Left renal pelvis (tissue), 4 donors: ENCODE measurements at regions not wholly inside any gene's neighbourhood (a gene's known extent, or its start where the extent isn't known, plus 50 kb on each side); places are given as distances from the start of the nearest gene placed in this dataset.

ENCODE experiments used
- DNase-seq, 4 donors: peaks; one replicate each; pipeline ENCODE4 v3.0.0-alpha.2; 2013; ENCODE audit warnings: low read depth in 4 of 4, low spot score in 3 of 4

GRCh38 chr6:8608737-8609136, 173.4 kb upstream of the SLC35B3 start:
- no peak for DNase-seq

GRCh38 chr6:8589941-8590729, 154.8 kb upstream of the SLC35B3 start:
- DNase-seq: peak; percentile 5 to 29 (median 14)

GRCh38 chr6:8588176-8588575, 152.8 kb upstream of the SLC35B3 start:
- DNase-seq: no peak

- no peak for DNase-seq
Observed at GRCh38 chr6:8583291-8583690, 147.9 kb upstream of the SLC35B3 start.

GRCh38 chr6:8579372-8579771, 144.0 kb upstream of the SLC35B3 start:
- DNase-seq: no peak

- DNase-seq: no peak
Observed at GRCh38 chr6:8578006-8578405, 142.7 kb upstream of the SLC35B3 start.

- DNase-seq: no peak
Observed at GRCh38 chr6:8574749-8575468, 139.6 kb upstream of the SLC35B3 start.

GRCh38 chr6:8574311-8574710, 139.0 kb upstream of the SLC35B3 start:
- no peak for DNase-seq

- no peak for DNase-seq
Observed at GRCh38 chr6:8570256-8570920, 135.0 kb upstream of the SLC35B3 start.

- no peak for DNase-seq
Observed at GRCh38 chr6:8562125-8562524, 126.8 kb upstream of the SLC35B3 start.

- no peak for DNase-seq
Observed at GRCh38 chr6:8558953-8559352, 123.6 kb upstream of the SLC35B3 start.

- no peak for DNase-seq
Observed at GRCh38 chr6:8557014-8557748, 121.8 kb upstream of the SLC35B3 start.

- DNase-seq: no peak
Observed at GRCh38 chr6:8556370-8557013, 121.1 kb upstream of the SLC35B3 start.

GRCh38 chr6:8551993-8552392, 116.6 kb upstream of the SLC35B3 start:
- DNase-seq: no peak

GRCh38 chr6:8551386-8551785, 116.0 kb upstream of the SLC35B3 start:
- DNase-seq: no peak

- DNase-seq: no peak
Observed at GRCh38 chr6:8549074-8549790, 113.9 kb upstream of the SLC35B3 start.

- DNase-seq: no peak
Observed at GRCh38 chr6:8546496-8546895, 111.2 kb upstream of the SLC35B3 start.

- DNase-seq: no peak
Observed at GRCh38 chr6:8545336-8545735, 110.0 kb upstream of the SLC35B3 start.

- DNase-seq: no peak
Observed at GRCh38 chr6:8543714-8544113, 108.4 kb upstream of the SLC35B3 start.

GRCh38 chr6:8539453-8539852, 104.1 kb upstream of the SLC35B3 start:
- DNase-seq: no peak
